H9 (cell line): ENCODE measurements at regions not wholly inside any gene's neighbourhood (a gene's known extent, or its start where the extent isn't known, plus 50 kb on each side); places are given as distances from the start of the nearest gene placed in this dataset.

ENCODE experiments used
- DNase-seq: peaks from one replicate; pipeline ENCODE4 v3.0.0-alpha.2; 2017
- H2AFZ ChIP-seq: one replicate; pipeline ENCODE4 v1.6.1; 2013; ENCODE audit warnings: mild to moderate bottlenecking, low read length, control low read depth, moderate library complexity
- H2AK5ac ChIP-seq: 2 replicates; pipeline ENCODE4 v1.6.1; 2013; ENCODE audit warnings: low read length, control low read depth, mixed read lengths; ENCODE audit not compliant: insufficient read length
- H2BK120ac ChIP-seq: one replicate; pipeline ENCODE4 v1.6.1; 2013; ENCODE audit warnings: low read depth, mild to moderate bottlenecking, low read length, control low read depth, inconsistent platforms; ENCODE audit not compliant: poor library complexity, severe bottlenecking
- H2BK12ac ChIP-seq: 2 replicates; pipeline ENCODE4 v1.6.1; 2013; ENCODE audit warnings: low read length, control low read depth, mixed read lengths, low read depth; ENCODE audit not compliant: insufficient read length
- H2BK15ac ChIP-seq: 2 replicates; pipeline ENCODE4 v1.6.1; 2013; ENCODE audit warnings: low read depth, low read length, control low read depth
- H2BK20ac ChIP-seq: one replicate; pipeline ENCODE4 v1.6.1; 2013; ENCODE audit warnings: low read depth, mild to moderate bottlenecking, low read length, control low read depth, inconsistent platforms; ENCODE audit not compliant: poor library complexity, severe bottlenecking
- H2BK5ac ChIP-seq: 2 replicates; pipeline ENCODE4 v1.6.1; 2013; ENCODE audit warnings: low read length, control low read depth, mixed read lengths; ENCODE audit not compliant: insufficient read length
- H3K14ac ChIP-seq: 2 replicates; pipeline ENCODE4 v1.6.1; 2013; ENCODE audit warnings: low read length, control low read depth; ENCODE audit not compliant: insufficient read depth
- H3K18ac ChIP-seq: 2 replicates; pipeline ENCODE4 v1.6.1; 2013; ENCODE audit warnings: low read depth, mild to moderate bottlenecking, mixed read lengths, low read length, control low read depth; ENCODE audit not compliant: insufficient read length
- H3K23ac ChIP-seq: 2 replicates; pipeline ENCODE4 v1.6.1; 2013; ENCODE audit warnings: low read length, control low read depth, mixed read lengths, low read depth; ENCODE audit not compliant: insufficient read length
- H3K23me2 ChIP-seq: 2 replicates; pipeline ENCODE4 v1.6.1; 2013; ENCODE audit warnings: low read depth, mild to moderate bottlenecking, mixed read lengths, low read length, control low read depth; ENCODE audit not compliant: insufficient read length, poor library complexity, severe bottlenecking
- H3K27ac ChIP-seq: 2 replicates; pipeline ENCODE4 v1.5.1; 2013; ENCODE audit warnings: low read length, control low read depth, mixed read lengths, low read depth; ENCODE audit not compliant: insufficient read length
- H3K27me3 ChIP-seq: 2 replicates; pipeline ENCODE4 v1.6.1; 2013; ENCODE audit warnings: low read length, control low read depth, inconsistent platforms; ENCODE audit not compliant: insufficient read depth
- H3K4ac ChIP-seq: 2 replicates; pipeline ENCODE4 v1.6.1; 2013; ENCODE audit warnings: low read depth, mild to moderate bottlenecking, control low read depth, inconsistent platforms, low read length, moderate library complexity
- H3K4me1 ChIP-seq: 2 replicates; pipeline ENCODE4 v1.6.1; 2013; ENCODE audit warnings: low read length, control low read depth, inconsistent platforms; ENCODE audit not compliant: insufficient read depth
- H3K4me2 ChIP-seq: 2 replicates; pipeline ENCODE4 v1.6.1; 2013; ENCODE audit warnings: low read length, control low read depth, mixed read lengths; ENCODE audit not compliant: insufficient read length, insufficient read depth
- H3K56ac ChIP-seq: 2 replicates; pipeline ENCODE4 v1.6.1; 2013; ENCODE audit warnings: low read depth, mild to moderate bottlenecking, mixed read lengths, low read length, control low read depth; ENCODE audit not compliant: insufficient read length
- H3K79me1 ChIP-seq: 2 replicates; pipeline ENCODE4 v1.6.1; 2013; ENCODE audit warnings: low read depth, mild to moderate bottlenecking, moderate library complexity, low read length, control low read depth, inconsistent platforms; ENCODE audit not compliant: insufficient read depth, poor library complexity, severe bottlenecking
- H3K79me2 ChIP-seq: 2 replicates; pipeline ENCODE4 v1.6.1; 2013; ENCODE audit warnings: low read length, control low read depth, inconsistent platforms; ENCODE audit not compliant: insufficient read depth
- H3K9ac ChIP-seq: 2 replicates; pipeline ENCODE4 v1.6.1; 2013; ENCODE audit warnings: low read length, control low read depth, mixed read lengths; ENCODE audit not compliant: insufficient read length; ENCODE audit errors: extremely low read depth
- H3K9me3 ChIP-seq: one replicate; pipeline ENCODE4 v1.6.1; 2013; ENCODE audit warnings: low read depth, low read length, inconsistent platforms; ENCODE audit not compliant: control insufficient read depth
- H3T11ph ChIP-seq: one replicate; pipeline ENCODE4 v1.6.1; 2013; ENCODE audit warnings: mild to moderate bottlenecking, low read length, control low read depth, inconsistent platforms
- H4K20me1 ChIP-seq: one replicate; pipeline ENCODE4 v1.6.1; 2013; ENCODE audit not compliant: control insufficient read depth, insufficient read length, insufficient read depth
- H4K5ac ChIP-seq: 2 replicates; pipeline ENCODE4 v1.6.1; 2013; ENCODE audit warnings: low read depth, mild to moderate bottlenecking, mixed read lengths, low read length, control low read depth; ENCODE audit not compliant: insufficient read length
- H4K8ac ChIP-seq: replicated peaks from 2 replicates; pipeline ENCODE4 v1.6.1; 2013; ENCODE audit warnings: low read length, control low read depth, mixed read lengths, low read depth; ENCODE audit not compliant: insufficient read length
- H4K91ac ChIP-seq: 2 replicates; pipeline ENCODE4 v1.6.1; 2013; ENCODE audit warnings: low read depth, mild to moderate bottlenecking, moderate library complexity, mixed read lengths, low read length, control low read depth; ENCODE audit not compliant: insufficient read length
- H3K27ac Mint-ChIP-seq, 3 experiments: 2 replicates in 2 of 3; 3 replicates in 1 of 3; pipeline ENCODE4 v1.8.0; 2020 to 2021; ENCODE audit warnings: mixed read lengths in 3 of 3, mild to moderate bottlenecking in 1 of 3, moderate library complexity in 1 of 3
- H3K27me3 Mint-ChIP-seq: 2 replicates; pipeline ENCODE4 v1.8.0; 2021; ENCODE audit warnings: low read depth, mild to moderate bottlenecking, moderate library complexity, mixed read lengths
- H3K36me3 Mint-ChIP-seq, 3 experiments: 2 replicates in 2 of 3; 3 replicates in 1 of 3; pipeline ENCODE4 v1.8.0; 2020 to 2021; ENCODE audit warnings: low read depth in 3 of 3, mixed read lengths in 3 of 3; ENCODE audit not compliant: insufficient read depth in 1 of 3
- H3K4me1 Mint-ChIP-seq, 2 experiments: 2 replicates each; pipeline ENCODE4 v1.8.0; 2020; ENCODE audit warnings: mixed read lengths in 2 of 2
- H3K4me3 Mint-ChIP-seq, 2 experiments: 2 replicates in 1 of 2; 3 replicates in 1 of 2; pipeline ENCODE4 v1.8.0; 2020 to 2021; ENCODE audit warnings: mild to moderate bottlenecking in 2 of 2, mixed read lengths in 2 of 2, moderate library complexity in 1 of 2
- H3K9me3 Mint-ChIP-seq, 2 experiments: 2 replicates in 1 of 2; 3 replicates in 1 of 2; pipeline ENCODE4 v1.8.0; 2020; ENCODE audit warnings: mild to moderate bottlenecking in 2 of 2, mixed read lengths in 2 of 2, moderate library complexity in 1 of 2
- WGBS: extraction: QIAGEN DNeasy Blood & Tissue Kit; methylation state at CpG from one replicate; pipeline ENCODE4 v1.1.7; 2013; ENCODE audit warnings: missing lambda C conversion rate, low lambda C conversion rate, mixed read lengths; ENCODE audit not compliant: insufficient read length; ENCODE audit errors: extremely low coverage; 5-methylcytosine and 5-hydroxymethylcytosine counted together
- TF ChIP-seq, protein P1 (sequence below): fragments of 200-600 bp; sonication (generic); conservative IDR thresholded peaks from 3 replicates; pipeline ENCODE4 v1.8.0; 2021; ENCODE audit warnings: antibody characterized with exemption, mild to moderate bottlenecking

DNA sequence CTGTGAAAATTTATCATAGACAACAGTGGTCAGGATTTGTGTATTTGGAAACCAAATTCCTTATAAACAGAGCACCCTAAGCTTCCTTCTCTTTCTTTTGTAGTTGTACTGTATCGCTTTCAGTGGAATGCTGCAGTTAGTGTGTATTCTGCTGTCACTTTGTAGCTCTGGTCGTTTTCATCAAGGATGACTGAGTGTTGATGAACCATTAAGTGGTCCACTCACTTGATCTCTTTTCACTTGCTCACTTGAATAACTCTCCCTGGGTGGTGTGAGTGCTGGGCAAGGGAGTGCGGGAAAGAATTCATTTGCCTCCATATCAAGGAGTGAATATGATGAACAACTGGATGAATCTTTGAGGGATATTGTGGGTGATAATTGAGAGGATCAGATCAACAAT is 1225.7 kb upstream of the WWC1 start:
- TF ChIP-seq, protein P1, sequence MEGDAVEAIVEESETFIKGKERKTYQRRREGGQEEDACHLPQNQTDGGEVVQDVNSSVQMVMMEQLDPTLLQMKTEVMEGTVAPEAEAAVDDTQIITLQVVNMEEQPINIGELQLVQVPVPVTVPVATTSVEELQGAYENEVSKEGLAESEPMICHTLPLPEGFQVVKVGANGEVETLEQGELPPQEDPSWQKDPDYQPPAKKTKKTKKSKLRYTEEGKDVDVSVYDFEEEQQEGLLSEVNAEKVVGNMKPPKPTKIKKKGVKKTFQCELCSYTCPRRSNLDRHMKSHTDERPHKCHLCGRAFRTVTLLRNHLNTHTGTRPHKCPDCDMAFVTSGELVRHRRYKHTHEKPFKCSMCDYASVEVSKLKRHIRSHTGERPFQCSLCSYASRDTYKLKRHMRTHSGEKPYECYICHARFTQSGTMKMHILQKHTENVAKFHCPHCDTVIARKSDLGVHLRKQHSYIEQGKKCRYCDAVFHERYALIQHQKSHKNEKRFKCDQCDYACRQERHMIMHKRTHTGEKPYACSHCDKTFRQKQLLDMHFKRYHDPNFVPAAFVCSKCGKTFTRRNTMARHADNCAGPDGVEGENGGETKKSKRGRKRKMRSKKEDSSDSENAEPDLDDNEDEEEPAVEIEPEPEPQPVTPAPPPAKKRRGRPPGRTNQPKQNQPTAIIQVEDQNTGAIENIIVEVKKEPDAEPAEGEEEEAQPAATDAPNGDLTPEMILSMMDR, result no peak
- H3K27ac ChIP-seq, result no peak overlapping the region
- H4K5ac ChIP-seq, result no peak overlapping the region
- H3K4me1 ChIP-seq, result no peaks in the 10 kb centered on the region
- Mint-ChIP-seq H3K27me3 (no peaks in the 10 kb centered on the region), H3K4me3 (no peak overlapping the region), H3K27ac (peak overlapping the region in 1 of 3 experiments; percentile 32; a peak in 2 of 7 replicates), H3K36me3 (no peaks in the 10 kb centered on the region), H3K4me1 (peaks cover 24 to 27% of the 10 kb centered on the region in 2 experiments), H3K9me3 (no peaks in the 10 kb centered on the region)
- H3K23me2 ChIP-seq, result no peaks in the 10 kb centered on the region
- no peak overlapping the region for H3K4me2 ChIP-seq
- H2AK5ac ChIP-seq, result no peak overlapping the region
- no peak overlapping the region for H2BK15ac ChIP-seq
- no peak overlapping the region for H3T11ph ChIP-seq
- no peaks in the 10 kb centered on the region for H3K27me3 ChIP-seq
- no peak overlapping the region for H4K91ac ChIP-seq
- WGBS, result no CpG with 5 or more reads among the region's 3 CpGs
- no peaks in the 10 kb centered on the region for H3K79me2 ChIP-seq
- no peak overlapping the region for H3K56ac ChIP-seq
- no peaks in the 10 kb centered on the region for H4K20me1 ChIP-seq
- DNase-seq, result no peak
- H3K18ac ChIP-seq, result no peak overlapping the region
- no peak overlapping the region for H2BK20ac ChIP-seq
- H4K8ac ChIP-seq, result no peak overlapping the region
- no peaks in the 10 kb centered on the region for H3K79me1 ChIP-seq
- no peak overlapping the region for H2BK120ac ChIP-seq
- no peaks in the 10 kb centered on the region for H3K9me3 ChIP-seq
- H3K14ac ChIP-seq, result no peak overlapping the region
- H3K4ac ChIP-seq, result no peak overlapping the region
- no peak overlapping the region for H2AFZ ChIP-seq
- no peak overlapping the region for H3K23ac ChIP-seq
- H2BK12ac ChIP-seq, result no peak overlapping the region
- no peak overlapping the region for H2BK5ac ChIP-seq
- H3K9ac ChIP-seq, result no peak overlapping the region
